Nephron (organoid): ENCODE measurements at regions not wholly inside any gene's neighbourhood (a gene's known extent, or its start where the extent isn't known, plus 50 kb on each side); places are given as distances from the start of the nearest gene placed in this dataset.

Experiments
- H3K27ac Mint-ChIP-seq, 3 experiments: 2 replicates each; pipeline ENCODE4 v1.8.0; 2020; ENCODE audit warnings: mixed read lengths in 3 of 3, mild to moderate bottlenecking in 2 of 3, moderate library complexity in 1 of 3
- H3K27me3 Mint-ChIP-seq: 2 replicates; pipeline ENCODE4 v1.8.0; 2021; ENCODE audit warnings: low read depth, mild to moderate bottlenecking, moderate library complexity, mixed read lengths
- H3K36me3 Mint-ChIP-seq: 2 replicates; pipeline ENCODE4 v1.8.0; 2020; ENCODE audit warnings: low read depth, mixed read lengths
- H3K4me1 Mint-ChIP-seq: 2 replicates; pipeline ENCODE4 v1.8.0; 2020; ENCODE audit warnings: mixed read lengths
- H3K4me3 Mint-ChIP-seq, 3 experiments: 2 replicates each; pipeline ENCODE4 v1.8.0; 2020; ENCODE audit warnings: mild to moderate bottlenecking in 3 of 3, mixed read lengths in 3 of 3, moderate library complexity in 2 of 3
- H3K9me3 Mint-ChIP-seq: 2 replicates; pipeline ENCODE4 v1.8.0; 2020; ENCODE audit warnings: mixed read lengths
- CTCF ChIP-seq, 3 experiments: fragments of 200-600 bp; sonication (generic); IDR thresholded peaks; one replicate each; pipeline ENCODE4 v1.5.0; 2021; ENCODE audit warnings: antibody characterized with exemption in 3 of 3; ENCODE audit not compliant: unreplicated experiment in 3 of 3

- Mint-ChIP-seq H3K9me3 (peaks cover 4% of the 10 kb centered on the region), H3K4me3 (no peak overlapping the region), H3K36me3 (no peaks in the 10 kb centered on the region), H3K4me1 (no peaks in the 10 kb centered on the region), H3K27ac (no peak overlapping the region), H3K27me3 (no peaks in the 10 kb centered on the region)
- no peak for TF ChIP-seq CTCF (IDR thresholded peaks at IDR 0.05; ENCODE audit: unreplicated experiment in 3 of 3)
Observed at GRCh38 chr2:187177253-187177652, 270.8 kb downstream of the CALCRL start.

GRCh38 chr2:187174582-187174981 lies 273.5 kb downstream of the CALCRL start:
- Mint-ChIP-seq H3K4me1 (no peaks in the 10 kb centered on the region), H3K9me3 (no peaks in the 10 kb centered on the region), H3K4me3 (no peak overlapping the region), H3K27ac (no peak overlapping the region), H3K27me3 (no peaks in the 10 kb centered on the region), H3K36me3 (no peaks in the 10 kb centered on the region)
- peak in 1 of 3 experiments; percentile 17 for TF ChIP-seq CTCF (IDR thresholded peaks at IDR 0.05; ENCODE audit: unreplicated experiment in 3 of 3)

- H3K4me1 Mint-ChIP-seq = no peaks in the 10 kb centered on the region
- H3K27ac Mint-ChIP-seq = no peak overlapping the region
- no peak overlapping the region for H3K4me3 Mint-ChIP-seq
- H3K27me3 Mint-ChIP-seq = no peaks in the 10 kb centered on the region
- no peaks in the 10 kb centered on the region for H3K36me3 Mint-ChIP-seq
- TF ChIP-seq CTCF (IDR thresholded peaks at IDR 0.05; ENCODE audit: unreplicated experiment in 3 of 3) = no peak
- H3K9me3 Mint-ChIP-seq = no peaks in the 10 kb centered on the region
Observed at GRCh38 chr2:187171318-187171717, 276.7 kb downstream of the CALCRL start.

- H3K4me1 Mint-ChIP-seq = no peaks in the 10 kb centered on the region
Observed at GRCh38 chr2:187169864-187170263, 278.2 kb downstream of the CALCRL start.

GRCh38 chr2:187168720-187169713 lies 279.0 kb downstream of the CALCRL start:
- no peak for TF ChIP-seq CTCF (IDR thresholded peaks at IDR 0.05; ENCODE audit: unreplicated experiment in 3 of 3)
- H3K36me3 Mint-ChIP-seq = no peaks in the 10 kb centered on the region

More at GRCh38 chr2:187169864-187170263, 278.2 kb downstream of the CALCRL start:
- no peaks in the 10 kb centered on the region for H3K27me3 Mint-ChIP-seq
- no peaks in the 10 kb centered on the region for H3K9me3 Mint-ChIP-seq
- no peak for TF ChIP-seq CTCF (IDR thresholded peaks at IDR 0.05; ENCODE audit: unreplicated experiment in 3 of 3)
- H3K27ac Mint-ChIP-seq = no peak overlapping the region
- no peaks in the 10 kb centered on the region for H3K36me3 Mint-ChIP-seq
- H3K4me3 Mint-ChIP-seq = no peak overlapping the region

More at GRCh38 chr2:187168720-187169713, 279.0 kb downstream of the CALCRL start:
- H3K9me3 Mint-ChIP-seq = no peaks in the 10 kb centered on the region
- no peak overlapping the region for H3K27ac Mint-ChIP-seq
- no peak overlapping the region for H3K4me3 Mint-ChIP-seq
- H3K4me1 Mint-ChIP-seq = no peaks in the 10 kb centered on the region
- H3K27me3 Mint-ChIP-seq = no peaks in the 10 kb centered on the region
